HG02763 (cell line): ENCODE measurements at regions not wholly inside any gene's neighbourhood (a gene's known extent, or its start where the extent isn't known, plus 50 kb on each side); places are given as distances from the start of the nearest gene placed in this dataset.

Experiments
- ATAC-seq: cut with Tn5 transposase; IDR thresholded peaks from one replicate; pipeline ENCODE4 v1.9.1; 2021; ENCODE audit warnings: mild to moderate bottlenecking, moderate library complexity; ENCODE audit not compliant: unreplicated experiment

- ATAC-seq = no peak
These were observed 344.6 kb downstream of the UBE3D start for GRCh38 chr6:82720992-82721391.

- no peak for ATAC-seq
These were observed 329.9 kb downstream of the UBE3D start for GRCh38 chr6:82735790-82736189.

GRCh38 chr6:82737965-82738364, 327.7 kb downstream of the UBE3D start:
- ATAC-seq = no peak

- no peak for ATAC-seq
These were observed 326.9 kb downstream of the UBE3D start for GRCh38 chr6:82738773-82739172.

GRCh38 chr6:82739303-82739702, 326.3 kb downstream of the UBE3D start:
- no peak for ATAC-seq

- no peak for ATAC-seq
These were observed 325.6 kb downstream of the UBE3D start for GRCh38 chr6:82740072-82740471.

- ATAC-seq = no peak
These were observed 324.2 kb downstream of the UBE3D start for GRCh38 chr6:82741325-82741995.

- no peak for ATAC-seq
These were observed 323.6 kb downstream of the UBE3D start for GRCh38 chr6:82741996-82742385.

- ATAC-seq = no peak
These were observed 321.2 kb downstream of the UBE3D start for GRCh38 chr6:82744286-82745015.

GRCh38 chr6:82750556-82750955, 315.1 kb downstream of the UBE3D start:
- ATAC-seq = no peak

- ATAC-seq = no peak
These were observed 313.9 kb downstream of the UBE3D start for GRCh38 chr6:82751718-82752117.

GRCh38 chr6:82761674-82762345, 303.8 kb downstream of the UBE3D start:
- ATAC-seq = no peak

GRCh38 chr6:82766476-82766875, 299.2 kb downstream of the UBE3D start:
- no peak for ATAC-seq

GRCh38 chr6:82767037-82767436, 298.6 kb downstream of the UBE3D start:
- no peak for ATAC-seq

GRCh38 chr6:82767447-82767846, 298.2 kb downstream of the UBE3D start:
- ATAC-seq = no peak

GRCh38 chr6:82772851-82773717, 292.6 kb downstream of the UBE3D start:
- ATAC-seq = no peak

- ATAC-seq = no peak
These were observed 290.3 kb downstream of the UBE3D start for GRCh38 chr6:82775361-82775760.

- no peak for ATAC-seq
These were observed 289.7 kb downstream of the UBE3D start for GRCh38 chr6:82775981-82776380.

GRCh38 chr6:82779041-82779440, 286.6 kb downstream of the UBE3D start:
- ATAC-seq = no peak

- ATAC-seq = no peak
These were observed 285.3 kb downstream of the UBE3D start for GRCh38 chr6:82780334-82780733.

GRCh38 chr6:82781620-82782204, 283.9 kb downstream of the UBE3D start:
- ATAC-seq = no peak
